ENCODE measurements at regions not wholly inside any gene's neighbourhood (a gene's known extent, or its start where the extent isn't known, plus 50 kb on each side); places are given as distances from the start of the nearest gene placed in this dataset.

DNA sequence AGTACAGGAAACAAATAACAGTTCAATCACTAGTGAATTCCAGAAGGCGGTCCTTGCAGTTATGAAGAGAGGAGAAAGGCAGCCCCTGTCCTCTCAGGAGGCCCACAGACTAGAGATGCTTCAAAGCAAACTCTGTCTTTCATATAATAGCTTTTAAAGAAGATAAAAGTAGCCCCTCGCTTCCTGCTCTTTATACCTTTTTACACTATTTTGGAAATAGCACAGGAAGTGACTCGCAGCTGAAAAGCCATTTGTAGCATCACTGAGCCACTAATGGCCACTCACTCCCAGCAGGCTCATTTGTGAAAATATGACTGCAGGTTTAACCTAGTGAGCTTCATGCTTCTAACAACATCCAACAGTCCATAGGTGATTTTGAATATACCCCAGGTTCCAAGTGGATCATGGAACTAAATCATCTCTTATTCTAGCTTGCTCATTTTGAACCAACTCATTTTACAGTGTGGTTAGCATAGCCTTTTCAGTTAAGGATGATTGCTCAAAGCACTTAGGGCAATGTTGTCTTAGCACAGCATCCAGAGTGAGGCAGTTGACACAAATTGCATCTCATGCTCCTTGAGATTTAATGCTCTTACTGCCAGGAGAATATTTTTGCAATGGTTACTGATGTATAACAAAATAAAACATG is 136.0 kb upstream of the NRSN1 start:
- 10% methylated on average over 3 of the region's 3 CpGs for WGBS (ENCODE audit: missing lambda C conversion rate)
- TF ChIP-seq CHD2 (IDR thresholded peaks at IDR 0.05; ENCODE audit: low read length, partially characterized antibody) (no peak), HOXB13 (CRISPR knock-in tag; IDR thresholded peaks at IDR 0.05; ENCODE audit: low read depth) (no peak), BHLHE40 (IDR thresholded peaks at IDR 0.05; ENCODE audit: low read depth, low read length) (no peak), RAD21 (conservative IDR thresholded peaks at IDR 0.05 in 1 of 2, IDR thresholded peaks at IDR 0.05 in 1 of 2) (no peak), EHF (CRISPR knock-in tag; IDR thresholded peaks at IDR 0.05) (no peak), CHD4 (IDR thresholded peaks at IDR 0.05; ENCODE audit: borderline replicate concordance) (no peak), HOXB5 (CRISPR knock-in tag; IDR thresholded peaks at IDR 0.05) (no peak), KDM1A (IDR thresholded peaks at IDR 0.05; ENCODE audit: low read depth) (no peak), GATA3 (IDR thresholded peaks at IDR 0.05; ENCODE audit: borderline replicate concordance) (no peak), MAFK (IDR thresholded peaks at IDR 0.05; ENCODE audit: partially characterized antibody) (no peak), JUN (IDR thresholded peaks at IDR 0.05) (no peak), ESRRA (IDR thresholded peaks at IDR 0.05; ENCODE audit: borderline replicate concordance, low read length) (no peak)
- TF ChIP-seq, protein P1, sequence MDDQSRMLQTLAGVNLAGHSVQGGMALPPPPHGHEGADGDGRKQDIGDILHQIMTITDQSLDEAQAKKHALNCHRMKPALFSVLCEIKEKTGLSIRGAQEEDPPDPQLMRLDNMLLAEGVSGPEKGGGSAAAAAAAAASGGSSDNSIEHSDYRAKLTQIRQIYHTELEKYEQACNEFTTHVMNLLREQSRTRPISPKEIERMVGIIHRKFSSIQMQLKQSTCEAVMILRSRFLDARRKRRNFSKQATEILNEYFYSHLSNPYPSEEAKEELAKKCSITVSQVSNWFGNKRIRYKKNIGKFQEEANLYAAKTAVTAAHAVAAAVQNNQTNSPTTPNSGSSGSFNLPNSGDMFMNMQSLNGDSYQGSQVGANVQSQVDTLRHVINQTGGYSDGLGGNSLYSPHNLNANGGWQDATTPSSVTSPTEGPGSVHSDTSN (IDR thresholded peaks at IDR 0.05), result no peak
- TF ChIP-seq, protein P2, sequence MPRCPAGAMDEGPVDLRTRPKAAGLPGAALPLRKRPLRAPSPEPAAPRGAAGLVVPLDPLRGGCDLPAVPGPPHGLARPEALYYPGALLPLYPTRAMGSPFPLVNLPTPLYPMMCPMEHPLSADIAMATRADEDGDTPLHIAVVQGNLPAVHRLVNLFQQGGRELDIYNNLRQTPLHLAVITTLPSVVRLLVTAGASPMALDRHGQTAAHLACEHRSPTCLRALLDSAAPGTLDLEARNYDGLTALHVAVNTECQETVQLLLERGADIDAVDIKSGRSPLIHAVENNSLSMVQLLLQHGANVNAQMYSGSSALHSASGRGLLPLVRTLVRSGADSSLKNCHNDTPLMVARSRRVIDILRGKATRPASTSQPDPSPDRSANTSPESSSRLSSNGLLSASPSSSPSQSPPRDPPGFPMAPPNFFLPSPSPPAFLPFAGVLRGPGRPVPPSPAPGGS (IDR thresholded peaks at IDR 0.05), result no peak
- Histone ChIP-seq H3K9me3 (no peaks in the 10 kb centered on the region), H3K4me2 (no peak overlapping the region), H3K4me3 (no peak overlapping the region), H3K4me1 (no peaks in the 10 kb centered on the region), H3K27ac (no peak overlapping the region)
- no peak for DNase-seq (ENCODE audit: low read depth in 1 of 2, low spot score in 1 of 2)
- ChIA-PET POLR2A (no interaction called here), CTCF (no interaction called here)
- no peak for ATAC-seq
- FAIRE-seq, result no peak

DNA sequence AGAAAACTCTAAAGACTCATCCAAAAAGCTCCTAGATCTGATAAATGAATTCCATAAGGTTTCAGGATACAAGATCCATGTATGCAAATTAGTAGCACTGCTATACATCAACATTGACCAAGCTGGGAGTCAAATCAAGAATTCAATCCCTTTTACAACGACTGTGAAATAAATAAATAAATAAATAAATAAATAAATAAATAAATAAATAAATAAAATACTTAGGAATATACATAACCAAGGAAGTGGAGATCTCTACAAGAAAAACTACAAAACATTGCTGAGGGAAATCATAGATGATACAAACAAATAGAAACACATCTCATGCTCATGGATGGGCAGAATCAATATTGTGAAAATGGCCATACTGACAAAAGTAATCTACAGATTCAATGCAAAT is 132.0 kb upstream of the NRSN1 start:
- WGBS (ENCODE audit: missing lambda C conversion rate), result 5% methylated on average over 1 of the region's 1 CpG
- Histone ChIP-seq H3K27ac (no peak overlapping the region), H3K9me3 (no peaks in the 10 kb centered on the region), H3K4me3 (no peak overlapping the region), H3K4me1 (no peaks in the 10 kb centered on the region), H3K4me2 (no peak overlapping the region)
- POLR2A ChIA-PET, result no interaction called here
- CTCF ChIA-PET, result no interaction called here
- no peak for FAIRE-seq
- no peak for ATAC-seq
- peak; percentile 29 for TF ChIP-seq ZC3H11A (IDR thresholded peaks at IDR 0.05)
- TF ChIP-seq CHD4 (IDR thresholded peaks at IDR 0.05; ENCODE audit: borderline replicate concordance), result no peak
- TF ChIP-seq GATA3 (IDR thresholded peaks at IDR 0.05; ENCODE audit: borderline replicate concordance), result no peak
- no peak for TF ChIP-seq ESRRA (IDR thresholded peaks at IDR 0.05; ENCODE audit: borderline replicate concordance, low read length)
- no peak for TF ChIP-seq CBX8 (IDR thresholded peaks at IDR 0.05)
- TF ChIP-seq, protein P1 (IDR thresholded peaks at IDR 0.05), result no peak
- TF ChIP-seq MYC (IDR thresholded peaks at IDR 0.05; ENCODE audit: borderline replicate concordance, low read length), result no peak
- no peak for DNase-seq (ENCODE audit: low read depth in 1 of 2, low spot score in 1 of 2)

DNA sequence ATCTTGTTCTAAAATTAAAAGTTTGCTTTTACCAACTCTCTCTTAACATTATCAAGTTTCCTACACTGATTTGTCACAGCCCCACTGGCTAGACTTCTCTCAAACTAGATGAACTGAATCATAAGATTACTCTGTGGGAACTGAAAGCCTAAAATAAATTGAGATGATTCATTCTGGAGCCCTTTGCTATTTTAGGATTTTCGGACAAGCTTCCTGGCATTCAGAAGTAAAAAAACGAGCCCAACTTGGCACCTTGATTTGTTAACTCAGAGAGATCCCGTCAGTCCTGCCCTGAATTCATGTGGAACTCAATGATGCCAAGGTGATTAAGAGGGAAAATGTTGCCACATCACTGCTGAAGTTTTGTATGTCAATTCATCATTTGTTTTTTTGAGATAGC is 122.0 kb upstream of the NRSN1 start:
- no peak for TF ChIP-seq NPAS2 (CRISPR knock-in tag; IDR thresholded peaks at IDR 0.05; ENCODE audit: borderline replicate concordance)
- TF ChIP-seq HOXB5 (CRISPR knock-in tag; IDR thresholded peaks at IDR 0.05), result no peak
- TF ChIP-seq, protein P3, sequence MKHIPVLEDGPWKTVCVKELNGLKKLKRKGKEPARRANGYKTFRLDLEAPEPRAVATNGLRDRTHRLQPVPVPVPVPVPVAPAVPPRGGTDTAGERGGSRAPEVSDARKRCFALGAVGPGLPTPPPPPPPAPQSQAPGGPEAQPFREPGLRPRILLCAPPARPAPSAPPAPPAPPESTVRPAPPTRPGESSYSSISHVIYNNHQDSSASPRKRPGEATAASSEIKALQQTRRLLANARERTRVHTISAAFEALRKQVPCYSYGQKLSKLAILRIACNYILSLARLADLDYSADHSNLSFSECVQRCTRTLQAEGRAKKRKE (CRISPR knock-in tag; IDR thresholded peaks at IDR 0.05; ENCODE audit: low read depth), result no peak
- TF ChIP-seq BHLHE40 (IDR thresholded peaks at IDR 0.05; ENCODE audit: low read depth, low read length), result no peak
- TF ChIP-seq CHD4 (IDR thresholded peaks at IDR 0.05; ENCODE audit: borderline replicate concordance), result no peak
- TF ChIP-seq, protein P4, sequence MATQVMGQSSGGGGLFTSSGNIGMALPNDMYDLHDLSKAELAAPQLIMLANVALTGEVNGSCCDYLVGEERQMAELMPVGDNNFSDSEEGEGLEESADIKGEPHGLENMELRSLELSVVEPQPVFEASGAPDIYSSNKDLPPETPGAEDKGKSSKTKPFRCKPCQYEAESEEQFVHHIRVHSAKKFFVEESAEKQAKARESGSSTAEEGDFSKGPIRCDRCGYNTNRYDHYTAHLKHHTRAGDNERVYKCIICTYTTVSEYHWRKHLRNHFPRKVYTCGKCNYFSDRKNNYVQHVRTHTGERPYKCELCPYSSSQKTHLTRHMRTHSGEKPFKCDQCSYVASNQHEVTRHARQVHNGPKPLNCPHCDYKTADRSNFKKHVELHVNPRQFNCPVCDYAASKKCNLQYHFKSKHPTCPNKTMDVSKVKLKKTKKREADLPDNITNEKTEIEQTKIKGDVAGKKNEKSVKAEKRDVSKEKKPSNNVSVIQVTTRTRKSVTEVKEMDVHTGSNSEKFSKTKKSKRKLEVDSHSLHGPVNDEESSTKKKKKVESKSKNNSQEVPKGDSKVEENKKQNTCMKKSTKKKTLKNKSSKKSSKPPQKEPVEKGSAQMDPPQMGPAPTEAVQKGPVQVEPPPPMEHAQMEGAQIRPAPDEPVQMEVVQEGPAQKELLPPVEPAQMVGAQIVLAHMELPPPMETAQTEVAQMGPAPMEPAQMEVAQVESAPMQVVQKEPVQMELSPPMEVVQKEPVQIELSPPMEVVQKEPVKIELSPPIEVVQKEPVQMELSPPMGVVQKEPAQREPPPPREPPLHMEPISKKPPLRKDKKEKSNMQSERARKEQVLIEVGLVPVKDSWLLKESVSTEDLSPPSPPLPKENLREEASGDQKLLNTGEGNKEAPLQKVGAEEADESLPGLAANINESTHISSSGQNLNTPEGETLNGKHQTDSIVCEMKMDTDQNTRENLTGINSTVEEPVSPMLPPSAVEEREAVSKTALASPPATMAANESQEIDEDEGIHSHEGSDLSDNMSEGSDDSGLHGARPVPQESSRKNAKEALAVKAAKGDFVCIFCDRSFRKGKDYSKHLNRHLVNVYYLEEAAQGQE (IDR thresholded peaks at IDR 0.05), result no peak
- no peak for TF ChIP-seq GATA3 (IDR thresholded peaks at IDR 0.05; ENCODE audit: borderline replicate concordance)
- TF ChIP-seq FOSB (CRISPR knock-in tag; IDR thresholded peaks at IDR 0.05), result no peak
- CTCF ChIA-PET, result no interaction called here
- Histone ChIP-seq H3K4me2 (no peak overlapping the region), H3K27ac (no peak overlapping the region), H3K4me1 (no peaks in the 10 kb centered on the region), H3K9me3 (no peaks in the 10 kb centered on the region), H3K4me3 (no peak overlapping the region)
- ATAC-seq (no peak), DNase-seq (ENCODE audit: low read depth in 1 of 2, low spot score in 1 of 2) (no peak), FAIRE-seq (no peak)
- 12% methylated on average over 3 of the region's 3 CpGs for WGBS (ENCODE audit: missing lambda C conversion rate)
- POLR2A ChIA-PET, result no interaction called here

Data from A549 (cell line).